GM23338 (cell line): ENCODE measurements at regions not wholly inside any gene's neighbourhood (a gene's known extent, or its start where the extent isn't known, plus 50 kb on each side); places are given as distances from the start of the nearest gene placed in this dataset.

Source experiments
- ATAC-seq: fragments of 200-7000 bp; cut with Tn5 transposase; 3 replicates; pipeline ENCODE4 v1.9.1; 2020
- DNase-seq: peaks from one replicate; pipeline ENCODE4 v3.0.0-alpha.2; 2015; ENCODE audit warnings: low spot score
- H2AFZ ChIP-seq: fragments of 200-600 bp; sonication (generic); 2 replicates; pipeline ENCODE4 v1.8.0; 2016; ENCODE audit warnings: antibody characterized with exemption, mild to moderate bottlenecking, moderate library complexity
- H3F3A ChIP-seq: fragments of 200-600 bp; sonication (generic); replicated peaks from 2 replicates; pipeline ENCODE4 v1.8.0; 2017; ENCODE audit warnings: antibody characterized with exemption, mixed run types, low read depth
- H3K27ac ChIP-seq: fragments of 200-600 bp; sonication (generic); 2 replicates; pipeline ENCODE4 v1.6.1; 2016; ENCODE audit warnings: low read depth
- H3K27me3 ChIP-seq: fragments of 200-600 bp; sonication (generic); 2 replicates; pipeline ENCODE4 v1.8.0; 2016; ENCODE audit warnings: mild to moderate bottlenecking, mixed run types, moderate library complexity; ENCODE audit not compliant: insufficient read depth
- H3K36me3 ChIP-seq: fragments of 200-600 bp; sonication (generic); 2 replicates; pipeline ENCODE4 v1.8.0; 2016; ENCODE audit warnings: mild to moderate bottlenecking; ENCODE audit not compliant: insufficient read depth
- H3K4me1 ChIP-seq: fragments of 200-600 bp; sonication (generic); 2 replicates; pipeline ENCODE4 v1.8.0; 2016; ENCODE audit warnings: mild to moderate bottlenecking, moderate library complexity; ENCODE audit not compliant: insufficient read depth
- H3K4me2 ChIP-seq: fragments of 200-600 bp; sonication (generic); 2 replicates; pipeline ENCODE4 v1.7.1; 2017; ENCODE audit warnings: mixed run types
- H3K4me3 ChIP-seq: fragments of 200-600 bp; sonication (generic); 2 replicates; pipeline ENCODE4 v1.6.1; 2016; ENCODE audit warnings: mixed run types
- H3K79me2 ChIP-seq: fragments of 200-600 bp; sonication (generic); replicated peaks from 2 replicates; pipeline ENCODE4 v1.8.0; 2017; ENCODE audit warnings: mild to moderate bottlenecking; ENCODE audit not compliant: insufficient read depth
- H3K9me2 ChIP-seq: fragments of 200-600 bp; sonication (generic); 2 replicates; pipeline ENCODE4 v1.8.0; 2017; ENCODE audit not compliant: insufficient read depth
- H4K20me1 ChIP-seq: fragments of 200-600 bp; sonication (generic); replicated peaks from 2 replicates; pipeline ENCODE4 v1.8.0; 2017; ENCODE audit warnings: mild to moderate bottlenecking; ENCODE audit not compliant: insufficient read depth
- H3K27ac Mint-ChIP-seq: 2 replicates; pipeline ENCODE4 v1.8.0; 2020; ENCODE audit warnings: inconsistent platforms, mild to moderate bottlenecking, moderate library complexity, mixed read lengths
- H3K27me3 Mint-ChIP-seq: 3 replicates; pipeline ENCODE4 v1.8.0; 2022; ENCODE audit warnings: low read depth, mild to moderate bottlenecking, moderate library complexity, mixed read lengths, inconsistent platforms; ENCODE audit not compliant: insufficient read depth, poor library complexity
- H3K36me3 Mint-ChIP-seq: 3 replicates; pipeline ENCODE4 v1.8.0; 2021; ENCODE audit warnings: low read depth, mild to moderate bottlenecking, inconsistent platforms, moderate library complexity, mixed read lengths
- H3K4me1 Mint-ChIP-seq: 3 replicates; pipeline ENCODE4 v1.8.0; 2020; ENCODE audit warnings: mild to moderate bottlenecking, inconsistent platforms, mixed read lengths
- H3K4me3 Mint-ChIP-seq: 3 replicates; pipeline ENCODE4 v1.8.0; 2021; ENCODE audit warnings: moderate library complexity, mild to moderate bottlenecking, inconsistent platforms, mixed read lengths
- H3K9me3 Mint-ChIP-seq: 3 replicates; pipeline ENCODE4 v1.8.0; 2020; ENCODE audit warnings: moderate library complexity, mild to moderate bottlenecking, inconsistent platforms, mixed read lengths
- CREB1 ChIP-seq: fragments of 250-450 bp; sonication (Bioruptor Pico); IDR thresholded peaks from 2 replicates; pipeline ENCODE4 v1.5.0; 2020; ENCODE audit warnings: low read depth, mild to moderate bottlenecking, moderate library complexity
- EZH2phosphoT487 ChIP-seq: fragments of 200-600 bp; sonication (generic); IDR thresholded peaks from one replicate; pipeline ENCODE4 v1.8.1; 2018; ENCODE audit warnings: antibody characterized with exemption; ENCODE audit not compliant: unreplicated experiment
- JUNB ChIP-seq: IDR thresholded peaks from one replicate; pipeline ENCODE4 v1.6.1; 2016; ENCODE audit warnings: antibody characterized with exemption; ENCODE audit not compliant: unreplicated experiment
- POLR2AphosphoS5 ChIP-seq: IDR thresholded peaks from 2 replicates; pipeline ENCODE4 v1.6.1; 2016; ENCODE audit warnings: antibody characterized with exemption, low read depth
- STAT1 ChIP-seq: IDR thresholded peaks from one replicate; pipeline ENCODE4 v1.6.1; 2016; ENCODE audit warnings: antibody characterized with exemption; ENCODE audit not compliant: unreplicated experiment
- ZNF114 ChIP-seq: fragments of 250-450 bp; sonication (Bioruptor Pico); IDR thresholded peaks from 2 replicates; pipeline ENCODE4 v1.5.0; 2020; ENCODE audit warnings: mild to moderate bottlenecking, moderate library complexity
- TF ChIP-seq, protein P1 (sequence below): IDR thresholded peaks from 2 replicates; pipeline ENCODE4 v1.6.1; 2016; ENCODE audit warnings: antibody characterized with exemption
- TF ChIP-seq, protein P2 (sequence below), 2 experiments: fragments of 200-600 bp in 1 of 2; sonication (generic) in 1 of 2; conservative IDR thresholded peaks; 2 replicates each; pipeline versions ENCODE4 v1.5.1 to v1.6.1; 2016 to 2017; ENCODE audit warnings: antibody characterized with exemption in 2 of 2, low read depth in 2 of 2, mild to moderate bottlenecking in 2 of 2, moderate library complexity in 1 of 2
- TF ChIP-seq, protein P3 (sequence below): IDR thresholded peaks from one replicate; pipeline ENCODE4 v1.6.1; 2018; ENCODE audit warnings: antibody characterized with exemption; ENCODE audit not compliant: unreplicated experiment

DNA sequence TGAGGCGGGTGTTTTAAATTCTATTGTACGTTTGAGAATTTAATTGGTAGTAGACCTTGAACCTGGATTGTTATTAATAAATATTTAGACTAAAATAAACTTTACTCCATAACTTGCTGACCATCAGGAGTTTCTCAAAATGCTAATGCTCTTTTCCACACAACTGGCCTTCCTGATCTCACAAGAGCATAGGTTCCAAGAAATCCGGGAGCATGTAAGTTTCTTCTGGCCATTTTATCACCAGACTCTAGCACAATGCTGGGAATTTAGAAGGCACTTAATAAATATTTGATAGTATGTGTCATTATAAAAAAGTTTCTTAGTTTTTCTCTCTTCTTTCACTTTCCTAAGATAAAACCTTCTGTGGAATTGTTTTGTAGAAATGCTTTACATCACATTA lies 2047.1 kb downstream of the SUCLG1 start (continued):
- TF ChIP-seq, protein P1, sequence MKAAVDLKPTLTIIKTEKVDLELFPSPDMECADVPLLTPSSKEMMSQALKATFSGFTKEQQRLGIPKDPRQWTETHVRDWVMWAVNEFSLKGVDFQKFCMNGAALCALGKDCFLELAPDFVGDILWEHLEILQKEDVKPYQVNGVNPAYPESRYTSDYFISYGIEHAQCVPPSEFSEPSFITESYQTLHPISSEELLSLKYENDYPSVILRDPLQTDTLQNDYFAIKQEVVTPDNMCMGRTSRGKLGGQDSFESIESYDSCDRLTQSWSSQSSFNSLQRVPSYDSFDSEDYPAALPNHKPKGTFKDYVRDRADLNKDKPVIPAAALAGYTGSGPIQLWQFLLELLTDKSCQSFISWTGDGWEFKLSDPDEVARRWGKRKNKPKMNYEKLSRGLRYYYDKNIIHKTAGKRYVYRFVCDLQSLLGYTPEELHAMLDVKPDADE, result no peak

DNA sequence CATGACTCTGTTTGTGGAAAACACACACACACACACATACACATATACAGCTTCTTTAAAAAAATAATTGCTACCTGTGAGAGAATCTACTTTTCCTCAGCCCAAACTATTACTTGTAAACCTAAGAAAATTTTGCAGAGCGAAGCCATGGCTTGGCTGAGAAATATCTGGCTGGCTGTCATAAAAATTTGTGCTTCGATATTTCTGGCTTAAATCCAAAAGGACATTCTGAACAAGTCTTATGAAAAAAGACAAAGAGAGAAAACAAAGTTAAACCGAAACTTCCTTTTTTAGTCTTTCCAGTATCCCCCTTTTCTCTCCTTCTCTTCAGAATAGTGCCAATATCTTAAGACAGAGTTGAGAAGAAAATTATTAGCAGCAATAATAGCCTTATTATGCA lies 2048.0 kb downstream of the SUCLG1 start:
- Histone ChIP-seq H3K4me2 (no peak overlapping the region), H3K4me3 (no peak overlapping the region), H3K27ac (no peak overlapping the region), H3K4me1 (no peaks in the 10 kb centered on the region), H3F3A (no peaks in the 10 kb centered on the region), H3K36me3 (no peaks in the 10 kb centered on the region), H4K20me1 (no peaks in the 10 kb centered on the region), H3K9me2 (no peaks in the 10 kb centered on the region), H2AFZ (no peak overlapping the region), H3K79me2 (no peaks in the 10 kb centered on the region), H3K27me3 (no peaks in the 10 kb centered on the region)
- H3K4me1 Mint-ChIP-seq, result no peaks in the 10 kb centered on the region
- H3K4me3 Mint-ChIP-seq, result no peak overlapping the region
- H3K27me3 Mint-ChIP-seq, result no peaks in the 10 kb centered on the region
- H3K27ac Mint-ChIP-seq, result no peak overlapping the region
- ATAC-seq, result no peak
- no peak for TF ChIP-seq JUNB
- TF ChIP-seq, protein P2, sequence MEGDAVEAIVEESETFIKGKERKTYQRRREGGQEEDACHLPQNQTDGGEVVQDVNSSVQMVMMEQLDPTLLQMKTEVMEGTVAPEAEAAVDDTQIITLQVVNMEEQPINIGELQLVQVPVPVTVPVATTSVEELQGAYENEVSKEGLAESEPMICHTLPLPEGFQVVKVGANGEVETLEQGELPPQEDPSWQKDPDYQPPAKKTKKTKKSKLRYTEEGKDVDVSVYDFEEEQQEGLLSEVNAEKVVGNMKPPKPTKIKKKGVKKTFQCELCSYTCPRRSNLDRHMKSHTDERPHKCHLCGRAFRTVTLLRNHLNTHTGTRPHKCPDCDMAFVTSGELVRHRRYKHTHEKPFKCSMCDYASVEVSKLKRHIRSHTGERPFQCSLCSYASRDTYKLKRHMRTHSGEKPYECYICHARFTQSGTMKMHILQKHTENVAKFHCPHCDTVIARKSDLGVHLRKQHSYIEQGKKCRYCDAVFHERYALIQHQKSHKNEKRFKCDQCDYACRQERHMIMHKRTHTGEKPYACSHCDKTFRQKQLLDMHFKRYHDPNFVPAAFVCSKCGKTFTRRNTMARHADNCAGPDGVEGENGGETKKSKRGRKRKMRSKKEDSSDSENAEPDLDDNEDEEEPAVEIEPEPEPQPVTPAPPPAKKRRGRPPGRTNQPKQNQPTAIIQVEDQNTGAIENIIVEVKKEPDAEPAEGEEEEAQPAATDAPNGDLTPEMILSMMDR (conservative IDR thresholded peaks at IDR 0.05; ENCODE audit: low read depth in 2 of 2), result no peak
- no peak for TF ChIP-seq STAT1
- TF ChIP-seq CREB1 (CRISPR knock-in tag), result no peak
- no peak for TF ChIP-seq EZH2phosphoT487
- TF ChIP-seq ZNF114 (CRISPR knock-in tag), result no peak
- H3K9me3 Mint-ChIP-seq, result peaks cover 3% of the 10 kb centered on the region; the same call in 1 of the 3 replicates
- peaks cover 5% of the 10 kb centered on the region for H3K36me3 Mint-ChIP-seq
- DNase-seq, result no peak

DNA sequence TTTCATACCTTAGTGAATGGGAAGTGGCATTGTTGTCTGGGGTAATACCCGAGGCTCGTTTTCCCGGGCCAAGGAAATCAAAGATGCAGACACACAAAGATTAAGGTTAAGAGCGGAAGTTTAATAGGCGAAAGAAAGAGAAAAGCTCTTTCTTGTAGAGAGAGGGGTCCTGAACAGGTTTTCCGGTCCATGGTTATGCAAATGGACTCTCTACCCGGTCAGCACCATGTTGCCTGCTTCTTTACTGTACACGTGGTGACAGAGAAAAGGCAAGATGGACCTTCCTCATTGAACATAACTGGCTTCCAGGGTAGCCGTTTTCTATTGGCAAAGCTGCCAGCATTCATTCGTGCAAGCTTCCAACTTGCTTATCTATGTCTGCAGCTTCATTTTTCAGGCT lies 2063.5 kb downstream of the SUCLG1 start:
- H2AFZ ChIP-seq, result peak overlapping the region; percentile 70
- Mint-ChIP-seq H3K4me1 (peaks cover 9% of the 10 kb centered on the region; the same call in 2 of the 3 replicates), H3K9me3 (no peaks in the 10 kb centered on the region), H3K27me3 (no peaks in the 10 kb centered on the region), H3K27ac (no peak overlapping the region), H3K36me3 (no peaks in the 10 kb centered on the region; the same call in 2 of the 3 replicates), H3K4me3 (no peak overlapping the region)
- H3K4me1 ChIP-seq, result peaks cover 9% of the 10 kb centered on the region; the same call in 1 of the 2 replicates
- H3K4me2 ChIP-seq, result no peak overlapping the region
- H3K4me3 ChIP-seq, result no peak overlapping the region
- no peaks in the 10 kb centered on the region for H3K27me3 ChIP-seq
- DNase-seq, result peak; percentile 29
- no peaks in the 10 kb centered on the region for H3K9me2 ChIP-seq
- no peak; the same call in 2 of the 3 replicates for ATAC-seq
- H4K20me1 ChIP-seq, result no peaks in the 10 kb centered on the region
- H3K36me3 ChIP-seq, result no peaks in the 10 kb centered on the region
- H3F3A ChIP-seq, result no peaks in the 10 kb centered on the region
- H3K79me2 ChIP-seq, result no peaks in the 10 kb centered on the region
- H3K27ac ChIP-seq, result no peak overlapping the region
- TF ChIP-seq, protein P3, sequence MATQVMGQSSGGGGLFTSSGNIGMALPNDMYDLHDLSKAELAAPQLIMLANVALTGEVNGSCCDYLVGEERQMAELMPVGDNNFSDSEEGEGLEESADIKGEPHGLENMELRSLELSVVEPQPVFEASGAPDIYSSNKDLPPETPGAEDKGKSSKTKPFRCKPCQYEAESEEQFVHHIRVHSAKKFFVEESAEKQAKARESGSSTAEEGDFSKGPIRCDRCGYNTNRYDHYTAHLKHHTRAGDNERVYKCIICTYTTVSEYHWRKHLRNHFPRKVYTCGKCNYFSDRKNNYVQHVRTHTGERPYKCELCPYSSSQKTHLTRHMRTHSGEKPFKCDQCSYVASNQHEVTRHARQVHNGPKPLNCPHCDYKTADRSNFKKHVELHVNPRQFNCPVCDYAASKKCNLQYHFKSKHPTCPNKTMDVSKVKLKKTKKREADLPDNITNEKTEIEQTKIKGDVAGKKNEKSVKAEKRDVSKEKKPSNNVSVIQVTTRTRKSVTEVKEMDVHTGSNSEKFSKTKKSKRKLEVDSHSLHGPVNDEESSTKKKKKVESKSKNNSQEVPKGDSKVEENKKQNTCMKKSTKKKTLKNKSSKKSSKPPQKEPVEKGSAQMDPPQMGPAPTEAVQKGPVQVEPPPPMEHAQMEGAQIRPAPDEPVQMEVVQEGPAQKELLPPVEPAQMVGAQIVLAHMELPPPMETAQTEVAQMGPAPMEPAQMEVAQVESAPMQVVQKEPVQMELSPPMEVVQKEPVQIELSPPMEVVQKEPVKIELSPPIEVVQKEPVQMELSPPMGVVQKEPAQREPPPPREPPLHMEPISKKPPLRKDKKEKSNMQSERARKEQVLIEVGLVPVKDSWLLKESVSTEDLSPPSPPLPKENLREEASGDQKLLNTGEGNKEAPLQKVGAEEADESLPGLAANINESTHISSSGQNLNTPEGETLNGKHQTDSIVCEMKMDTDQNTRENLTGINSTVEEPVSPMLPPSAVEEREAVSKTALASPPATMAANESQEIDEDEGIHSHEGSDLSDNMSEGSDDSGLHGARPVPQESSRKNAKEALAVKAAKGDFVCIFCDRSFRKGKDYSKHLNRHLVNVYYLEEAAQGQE, result no peak
- no peak for TF ChIP-seq POLR2AphosphoS5
